ENCODE measurements at regions not wholly inside any gene's neighbourhood (a gene's known extent, or its start where the extent isn't known, plus 50 kb on each side); places are given as distances from the start of the nearest gene placed in this dataset.

- TF ChIP-seq ATF2 (tag by site-specific recombination; IDR thresholded peaks at IDR 0.05; ENCODE audit: low read depth) (no peak), REST (tag by site-specific recombination; IDR thresholded peaks at IDR 0.05) (no peak), ZBTB49 (tag by site-specific recombination; IDR thresholded peaks at IDR 0.05; ENCODE audit: low read depth) (no peak), ZNF792 (tag by site-specific recombination; IDR thresholded peaks at IDR 0.05) (no peak), ZNF335 (tag by site-specific recombination; conservative IDR thresholded peaks at IDR 0.05) (no peak), ZNF112 (tag by site-specific recombination; IDR thresholded peaks at IDR 0.05) (no peak), ZNF704 (tag by site-specific recombination; IDR thresholded peaks at IDR 0.05) (no peak), HIC1 (tag by site-specific recombination; IDR thresholded peaks at IDR 0.05) (no peak), PRDM2 (tag by site-specific recombination; IDR thresholded peaks at IDR 0.05; ENCODE audit: borderline replicate concordance) (no peak), ZNF707 (tag by site-specific recombination; IDR thresholded peaks at IDR 0.05) (no peak), PRDM4 (tag by site-specific recombination; IDR thresholded peaks at IDR 0.05) (no peak)
Observed at GRCh38 chr4:152150214-152150613, 385.7 kb downstream of the FBXW7 start.
